ENCODE measurements at regions not wholly inside any gene's neighbourhood (a gene's known extent, or its start where the extent isn't known, plus 50 kb on each side); places are given as distances from the start of the nearest gene placed in this dataset.
A peak's percentile ranks its signal among the peaks of the same experiment; 100 is the strongest.

DNA sequence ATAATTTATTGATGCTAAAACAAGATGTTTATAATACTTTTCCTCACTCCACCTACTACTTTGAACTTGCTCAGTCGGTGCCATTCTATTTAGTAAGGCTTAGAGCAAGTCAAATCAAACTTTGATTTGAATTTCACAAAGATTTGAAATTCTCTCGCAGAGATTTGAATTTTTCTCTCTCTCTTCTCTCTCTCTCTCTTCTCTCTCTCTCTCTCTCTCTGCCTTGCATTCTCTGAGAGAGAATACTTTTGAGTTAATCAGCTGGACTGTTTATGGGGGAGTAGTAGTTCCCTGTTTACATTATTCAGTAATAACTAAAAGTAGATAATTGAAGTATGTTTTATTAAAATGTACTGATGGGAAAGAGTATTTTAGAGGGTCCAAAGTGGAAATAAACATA lies 488.5 kb upstream of the ANKRD30A start:
- ATAC-seq (ENCODE audit: low read depth) (no peak), DNase-seq (peak; percentile 5)
- H4K20me1 ChIP-seq (ENCODE audit: insufficient read depth, low read length), result no peaks in the 10 kb centered on the region
- H3K18ac ChIP-seq (ENCODE audit: low read depth, low read length), result no peak overlapping the region
- no peak for TF ChIP-seq CEBPB (IDR thresholded peaks at IDR 0.05; ENCODE audit: low read depth, low read length)
- no peak for TF ChIP-seq NFE2L2 (IDR thresholded peaks at IDR 0.05; ENCODE audit: low read depth, low read length)
- no peak for TF ChIP-seq CHD1 (IDR thresholded peaks at IDR 0.05; ENCODE audit: low read depth, low read length)
- TF ChIP-seq, protein P1, sequence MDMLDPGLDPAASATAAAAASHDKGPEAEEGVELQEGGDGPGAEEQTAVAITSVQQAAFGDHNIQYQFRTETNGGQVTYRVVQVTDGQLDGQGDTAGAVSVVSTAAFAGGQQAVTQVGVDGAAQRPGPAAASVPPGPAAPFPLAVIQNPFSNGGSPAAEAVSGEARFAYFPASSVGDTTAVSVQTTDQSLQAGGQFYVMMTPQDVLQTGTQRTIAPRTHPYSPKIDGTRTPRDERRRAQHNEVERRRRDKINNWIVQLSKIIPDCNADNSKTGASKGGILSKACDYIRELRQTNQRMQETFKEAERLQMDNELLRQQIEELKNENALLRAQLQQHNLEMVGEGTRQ (IDR thresholded peaks at IDR 0.05; ENCODE audit: low read depth, low read length), result no peak
- TF ChIP-seq FOS (IDR thresholded peaks at IDR 0.05; ENCODE audit: low read depth, low read length), result no peak
- no peak for TF ChIP-seq MAFK (IDR thresholded peaks at IDR 0.05; ENCODE audit: low read depth, low read length)
- TF ChIP-seq BHLHE40 (IDR thresholded peaks at IDR 0.05; ENCODE audit: low read depth, low read length), result no peak
- TF ChIP-seq, protein P2, sequence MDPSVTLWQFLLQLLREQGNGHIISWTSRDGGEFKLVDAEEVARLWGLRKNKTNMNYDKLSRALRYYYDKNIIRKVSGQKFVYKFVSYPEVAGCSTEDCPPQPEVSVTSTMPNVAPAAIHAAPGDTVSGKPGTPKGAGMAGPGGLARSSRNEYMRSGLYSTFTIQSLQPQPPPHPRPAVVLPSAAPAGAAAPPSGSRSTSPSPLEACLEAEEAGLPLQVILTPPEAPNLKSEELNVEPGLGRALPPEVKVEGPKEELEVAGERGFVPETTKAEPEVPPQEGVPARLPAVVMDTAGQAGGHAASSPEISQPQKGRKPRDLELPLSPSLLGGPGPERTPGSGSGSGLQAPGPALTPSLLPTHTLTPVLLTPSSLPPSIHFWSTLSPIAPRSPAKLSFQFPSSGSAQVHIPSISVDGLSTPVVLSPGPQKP (IDR thresholded peaks at IDR 0.05; ENCODE audit: borderline replicate concordance, low read depth, low read length), result no peak
- no peak for TF ChIP-seq RAD21 (IDR thresholded peaks at IDR 0.05; ENCODE audit: low read length)
- no peak for TF ChIP-seq MAZ (IDR thresholded peaks at IDR 0.05; ENCODE audit: borderline replicate concordance, low read depth, low read length)
- TF ChIP-seq, protein P3, sequence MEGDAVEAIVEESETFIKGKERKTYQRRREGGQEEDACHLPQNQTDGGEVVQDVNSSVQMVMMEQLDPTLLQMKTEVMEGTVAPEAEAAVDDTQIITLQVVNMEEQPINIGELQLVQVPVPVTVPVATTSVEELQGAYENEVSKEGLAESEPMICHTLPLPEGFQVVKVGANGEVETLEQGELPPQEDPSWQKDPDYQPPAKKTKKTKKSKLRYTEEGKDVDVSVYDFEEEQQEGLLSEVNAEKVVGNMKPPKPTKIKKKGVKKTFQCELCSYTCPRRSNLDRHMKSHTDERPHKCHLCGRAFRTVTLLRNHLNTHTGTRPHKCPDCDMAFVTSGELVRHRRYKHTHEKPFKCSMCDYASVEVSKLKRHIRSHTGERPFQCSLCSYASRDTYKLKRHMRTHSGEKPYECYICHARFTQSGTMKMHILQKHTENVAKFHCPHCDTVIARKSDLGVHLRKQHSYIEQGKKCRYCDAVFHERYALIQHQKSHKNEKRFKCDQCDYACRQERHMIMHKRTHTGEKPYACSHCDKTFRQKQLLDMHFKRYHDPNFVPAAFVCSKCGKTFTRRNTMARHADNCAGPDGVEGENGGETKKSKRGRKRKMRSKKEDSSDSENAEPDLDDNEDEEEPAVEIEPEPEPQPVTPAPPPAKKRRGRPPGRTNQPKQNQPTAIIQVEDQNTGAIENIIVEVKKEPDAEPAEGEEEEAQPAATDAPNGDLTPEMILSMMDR (conservative IDR thresholded peaks at IDR 0.05; ENCODE audit: low read depth, low read length), result no peak
- TF ChIP-seq POLR2A (IDR thresholded peaks at IDR 0.05; ENCODE audit: low read depth, low read length), result no peak
- TF ChIP-seq MXI1 (IDR thresholded peaks at IDR 0.05; ENCODE audit: borderline replicate concordance, low read depth, low read length), result no peak
- TF ChIP-seq SMC3 (IDR thresholded peaks at IDR 0.05; ENCODE audit: low read depth, low read length), result no peak
- no peak for TF ChIP-seq RFX5 (IDR thresholded peaks at IDR 0.05; ENCODE audit: low read depth, low read length)
- TF ChIP-seq RCOR1 (IDR thresholded peaks at IDR 0.05; ENCODE audit: insufficient replicate concordance, low read length), result no peak
- H3K27me3 ChIP-seq (ENCODE audit: control insufficient read depth, insufficient read depth, low read length), result no peaks in the 10 kb centered on the region
- no peaks in the 10 kb centered on the region for H3K9me1 ChIP-seq (ENCODE audit: insufficient read depth, low read length)
- H4K8ac ChIP-seq (ENCODE audit: low read depth in 2 of 2, low read length in 2 of 2), result no peak overlapping the region
- H3K79me1 ChIP-seq (ENCODE audit: low read depth in 1 of 2, low read length in 2 of 2), result no peaks in the 10 kb centered on the region
- no peaks in the 10 kb centered on the region for H3K9me3 ChIP-seq (ENCODE audit: control insufficient read depth, insufficient read depth, low read length)
- H4K5ac ChIP-seq (ENCODE audit: low read depth, low read length), result no peak overlapping the region
- no peak overlapping the region for H3K14ac ChIP-seq (replicated peaks; ENCODE audit: low read depth, low read length)
- H3K4ac ChIP-seq (ENCODE audit: low read depth, low read length), result no peak overlapping the region
- H3K4me1 ChIP-seq (ENCODE audit: control insufficient read depth, insufficient read depth, low read length), result peaks cover 4% of the 10 kb centered on the region
- WGBS, 2 experiments (ENCODE audit: extremely low coverage in 2 of 2, insufficient read length in 1 of 2), result no CpG with 5 or more reads among the region's 2 CpGs
- H2BK20ac ChIP-seq (ENCODE audit: low read depth, low read length), result no peak overlapping the region
- no peak overlapping the region for H3K27ac ChIP-seq (ENCODE audit: insufficient read depth, low read length)
- no peak overlapping the region for H3K4me2 ChIP-seq (ENCODE audit: low read depth, low read length)
- H2BK15ac ChIP-seq (ENCODE audit: low read depth, low read length), result no peak overlapping the region
- no peak overlapping the region for H3K4me3 ChIP-seq (ENCODE audit: insufficient read depth, low read depth, low read length)
- no peak overlapping the region for H2AFZ ChIP-seq (replicated peaks; ENCODE audit: low read length, poor library complexity)
- in situ Hi-C loops (cut with MboI; ENCODE audit: low sequenced_read_pairs), result no loop called here
- H4K91ac ChIP-seq (ENCODE audit: insufficient read depth, low read depth, low read length), result no peak overlapping the region
- H3K56ac ChIP-seq (ENCODE audit: extremely low read depth, insufficient read depth, low read length), result no peak overlapping the region
- H3K23ac ChIP-seq (ENCODE audit: low read depth, low read length), result no peak overlapping the region
- no peak overlapping the region for H2BK120ac ChIP-seq (ENCODE audit: low read depth, low read length)
- intact Hi-C loops (cut with micrococcal nuclease), result no loop called here
- dilution Hi-C loops (cut with HindIII; ENCODE audit: low sequenced_read_pairs, unreplicated experiment), result no loop called here
- no TSS peak for BruUV-seq (replicated peaks)
- H3K36me3 ChIP-seq (ENCODE audit: control insufficient read depth, insufficient read depth, low read length), result no peaks in the 10 kb centered on the region
- CTCF ChIA-PET, result interaction anchor here (0.6 to 2.1 kb wide), 2 partner anchors 143 to 240 kb away, joined by 3 to 4 read pairs; no protein-coding TSS in a partner anchor
- H2AK5ac ChIP-seq (ENCODE audit: low read depth, low read length), result no peak overlapping the region
- H3K9ac ChIP-seq (ENCODE audit: low read depth, low read length), result no peak overlapping the region
- H2BK5ac ChIP-seq (ENCODE audit: low read depth, low read length, poor library complexity, severe bottlenecking), result no peak overlapping the region
- no peak overlapping the region for H2AK9ac ChIP-seq (replicated peaks; ENCODE audit: low read depth, low read length, poor library complexity)
- POLR2A ChIA-PET (ENCODE audit: unreplicated experiment), result no interaction called here

Data from IMR-90 (cell line).